ENCODE measurements at regions not wholly inside any gene's neighbourhood (a gene's known extent, or its start where the extent isn't known, plus 50 kb on each side); places are given as distances from the start of the nearest gene placed in this dataset.

DNA sequence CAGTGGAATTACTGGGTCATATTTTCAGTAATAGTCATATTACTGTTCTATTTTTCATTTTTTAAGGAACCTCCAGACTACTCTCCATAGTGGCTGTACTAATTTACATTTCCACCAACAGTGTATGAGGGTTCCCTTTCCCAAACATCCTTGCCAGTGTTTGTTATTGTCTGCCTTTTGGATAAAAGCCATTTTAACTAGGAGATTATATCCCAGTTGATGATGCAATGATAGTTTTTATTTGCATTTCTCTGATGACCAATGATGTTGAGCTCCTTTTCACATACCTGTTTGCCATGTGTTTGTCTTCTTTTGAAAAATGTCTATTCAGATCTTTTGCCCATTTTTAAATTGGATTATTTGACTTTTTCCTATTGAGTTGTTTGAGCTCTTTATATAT is 410.8 kb downstream of the TTLL7 start:
- H2AK5ac ChIP-seq (ENCODE audit: low read depth, low read length), result no peak overlapping the region
- H3K27ac ChIP-seq (replicated peaks; ENCODE audit: low read length), result no peak overlapping the region
- no peak overlapping the region for H3K4ac ChIP-seq (ENCODE audit: low read length)
- no peak overlapping the region for H2BK15ac ChIP-seq (ENCODE audit: low read length)
- H3K18ac ChIP-seq (ENCODE audit: low read length), result no peak overlapping the region
- H3K4me2 ChIP-seq (ENCODE audit: insufficient read depth, low read length, poor library complexity, severe bottlenecking), result no peak overlapping the region
- no peak overlapping the region for H4K91ac ChIP-seq (ENCODE audit: low read depth, low read length, poor library complexity)
- no peaks in the 10 kb centered on the region for H3K27me3 ChIP-seq (ENCODE audit: control insufficient read depth in 3 of 3, insufficient read depth in 3 of 3, low read depth in 1 of 3, low read length in 3 of 3)
- no peak overlapping the region for H4K8ac ChIP-seq (ENCODE audit: low read depth, low read length)
- H3K36me3 ChIP-seq (replicated peaks in 1 of 2; ENCODE audit: control insufficient read depth in 2 of 2, insufficient read depth in 2 of 2, low read length in 2 of 2), result no peaks in the 10 kb centered on the region
- peaks cover 3 to 5% of the 10 kb centered on the region in 2 donors for H3K9me3 ChIP-seq (replicated peaks in 1 of 2; ENCODE audit: control insufficient read depth in 2 of 2, insufficient read depth in 1 of 2, low read depth in 1 of 2, low read length in 2 of 2)
- no peak overlapping the region for H2BK12ac ChIP-seq (ENCODE audit: low read length)
- H2BK120ac ChIP-seq (ENCODE audit: low read depth, low read length), result no peak overlapping the region
- H3K4me1 ChIP-seq (ENCODE audit: control insufficient read depth in 2 of 2, insufficient read depth in 1 of 2, low read depth in 1 of 2, low read length in 2 of 2), result no peaks in the 10 kb centered on the region
- DNase-seq (ENCODE audit: low spot score), result no peak
- H3K23ac ChIP-seq (ENCODE audit: low read depth, low read length, poor library complexity), result no peak overlapping the region
- H3K9ac ChIP-seq (ENCODE audit: low read depth, low read length, poor library complexity), result no peak overlapping the region
- no peak overlapping the region for H3K4me3 ChIP-seq (ENCODE audit: low read length in 2 of 2)
- no peaks in the 10 kb centered on the region for H3K79me1 ChIP-seq (ENCODE audit: low read depth, low read length)
- H2BK5ac ChIP-seq (ENCODE audit: low read length), result no peak overlapping the region
- H2AFZ ChIP-seq (ENCODE audit: low read length), result no peak overlapping the region
- no peak overlapping the region for H3K14ac ChIP-seq (ENCODE audit: low read length)

DNA sequence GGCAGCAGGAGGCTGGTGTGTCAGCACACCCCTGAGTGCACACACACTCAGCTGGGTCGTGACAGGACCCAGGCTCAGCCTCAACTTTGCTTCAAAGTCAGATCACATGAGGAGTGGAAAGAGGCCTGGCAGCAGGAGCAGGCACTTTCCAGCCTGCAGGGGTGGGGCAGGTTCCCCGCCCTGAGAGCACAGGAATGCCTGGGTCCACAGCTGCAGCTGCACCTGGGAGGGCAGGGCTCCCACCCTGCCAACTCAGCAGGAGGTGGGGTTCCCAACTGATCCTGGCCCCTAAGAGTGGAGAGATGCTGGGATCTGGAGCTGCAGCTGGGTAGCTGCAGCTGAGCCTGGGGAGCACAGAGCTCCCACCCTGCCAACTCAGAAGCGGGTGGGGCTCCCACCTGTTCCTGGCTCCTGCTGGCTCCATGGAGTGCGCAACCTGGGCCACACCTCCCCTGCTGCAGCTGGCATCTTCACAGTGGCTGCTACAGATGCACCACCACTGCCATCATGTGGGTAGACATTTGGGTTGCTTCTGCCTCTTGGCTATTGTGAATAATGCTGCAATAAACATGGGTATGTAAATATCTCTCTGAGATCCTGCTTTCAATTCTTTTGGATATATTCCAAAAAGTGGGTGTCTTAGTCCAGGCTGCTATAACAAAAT is 415.4 kb downstream of the TTLL7 start:
- no peak for DNase-seq (ENCODE audit: low spot score)
- Histone ChIP-seq H3K23ac (ENCODE audit: low read depth, low read length, poor library complexity) (no peak overlapping the region), H3K4ac (ENCODE audit: low read length) (no peak overlapping the region), H3K27me3 (ENCODE audit: control insufficient read depth in 3 of 3, insufficient read depth in 3 of 3, low read depth in 1 of 3, low read length in 3 of 3) (no peaks in the 10 kb centered on the region), H3K79me1 (ENCODE audit: low read depth, low read length) (no peaks in the 10 kb centered on the region), H4K91ac (ENCODE audit: low read depth, low read length, poor library complexity) (no peak overlapping the region), H2BK15ac (ENCODE audit: low read length) (peak overlapping the region; percentile 83), H3K9ac (ENCODE audit: low read depth, low read length, poor library complexity) (no peak overlapping the region), H2BK120ac (ENCODE audit: low read depth, low read length) (no peak overlapping the region), H3K36me3 (replicated peaks in 1 of 2; ENCODE audit: control insufficient read depth in 2 of 2, insufficient read depth in 2 of 2, low read length in 2 of 2) (no peaks in the 10 kb centered on the region), H2AFZ (ENCODE audit: low read length) (no peak overlapping the region), H2BK12ac (ENCODE audit: low read length) (no peak overlapping the region), H3K18ac (ENCODE audit: low read length) (peak overlapping the region; percentile 64), H3K14ac (ENCODE audit: low read length) (no peak overlapping the region), H3K27ac (replicated peaks; ENCODE audit: low read length) (no peak overlapping the region), H3K4me3 (ENCODE audit: low read length in 2 of 2) (no peak overlapping the region), H2AK5ac (ENCODE audit: low read depth, low read length) (no peak overlapping the region), H3K4me2 (ENCODE audit: insufficient read depth, low read length, poor library complexity, severe bottlenecking) (no peak overlapping the region), H3K9me3 (replicated peaks in 1 of 2; ENCODE audit: control insufficient read depth in 2 of 2, insufficient read depth in 1 of 2, low read depth in 1 of 2, low read length in 2 of 2) (peaks cover 13 to 25% of the 10 kb centered on the region in 2 donors), H3K4me1 (ENCODE audit: control insufficient read depth in 2 of 2, insufficient read depth in 1 of 2, low read depth in 1 of 2, low read length in 2 of 2) (no peaks in the 10 kb centered on the region), H4K8ac (ENCODE audit: low read depth, low read length) (peak overlapping the region; percentile 68), H2BK5ac (ENCODE audit: low read length) (peak overlapping the region; percentile 53)
- WGBS, 2 donors (ENCODE audit: extremely low coverage in 2 of 2, insufficient read length in 2 of 2, insufficient replicate concordance in 1 of 2), result no CpG with 5 or more reads among the region's 4 CpGs

- no peak overlapping the region for H2BK120ac ChIP-seq (ENCODE audit: low read depth, low read length)
- WGBS, 2 donors (ENCODE audit: extremely low coverage in 2 of 2, insufficient read length in 2 of 2, insufficient replicate concordance in 1 of 2), result no CpG with 5 or more reads among the region's 8 CpGs
- H3K23ac ChIP-seq (ENCODE audit: low read depth, low read length, poor library complexity), result peak overlapping the region; percentile 95
These were observed 417.2 kb downstream of the TTLL7 start for GRCh38 chr1:83581747-83582146.

GRCh38 chr1:83574791-83575190 is 424.1 kb downstream of the TTLL7 start:
- Histone ChIP-seq H4K8ac (ENCODE audit: low read depth, low read length) (no peak overlapping the region), H3K79me1 (ENCODE audit: low read depth, low read length) (no peaks in the 10 kb centered on the region), H2BK5ac (ENCODE audit: low read length) (no peak overlapping the region), H3K4me3 (ENCODE audit: low read length in 2 of 2) (no peak overlapping the region), H2BK120ac (ENCODE audit: low read depth, low read length) (no peak overlapping the region), H3K23ac (ENCODE audit: low read depth, low read length, poor library complexity) (no peak overlapping the region), H2BK15ac (ENCODE audit: low read length) (no peak overlapping the region), H2BK12ac (ENCODE audit: low read length) (no peak overlapping the region), H3K4me1 (ENCODE audit: control insufficient read depth in 2 of 2, insufficient read depth in 1 of 2, low read depth in 1 of 2, low read length in 2 of 2) (peaks cover 7 to 14% of the 10 kb centered on the region in 2 donors), H2AFZ (ENCODE audit: low read length) (peak overlapping the region; percentile 27), H3K27me3 (ENCODE audit: control insufficient read depth in 3 of 3, insufficient read depth in 3 of 3, low read depth in 1 of 3, low read length in 3 of 3) (no peaks in the 10 kb centered on the region), H3K36me3 (replicated peaks in 1 of 2; ENCODE audit: control insufficient read depth in 2 of 2, insufficient read depth in 2 of 2, low read length in 2 of 2) (no peaks in the 10 kb centered on the region), H4K91ac (ENCODE audit: low read depth, low read length, poor library complexity) (no peak overlapping the region), H3K4ac (ENCODE audit: low read length) (no peak overlapping the region), H3K4me2 (ENCODE audit: insufficient read depth, low read length, poor library complexity, severe bottlenecking) (no peak overlapping the region), H3K18ac (ENCODE audit: low read length) (no peak overlapping the region), H3K9me3 (replicated peaks in 1 of 2; ENCODE audit: control insufficient read depth in 2 of 2, insufficient read depth in 1 of 2, low read depth in 1 of 2, low read length in 2 of 2) (no peaks in the 10 kb centered on the region), H3K9ac (ENCODE audit: low read depth, low read length, poor library complexity) (no peak overlapping the region), H3K14ac (ENCODE audit: low read length) (no peak overlapping the region), H2AK5ac (ENCODE audit: low read depth, low read length) (no peak overlapping the region), H3K27ac (replicated peaks; ENCODE audit: low read length) (no peak overlapping the region)
- WGBS, 2 donors (ENCODE audit: extremely low coverage in 2 of 2, insufficient read length in 2 of 2, insufficient replicate concordance in 1 of 2), result no CpG with 5 or more reads among the region's 2 CpGs
- DNase-seq (ENCODE audit: low spot score), result peak; percentile 58

More at GRCh38 chr1:83581747-83582146, 417.2 kb downstream of the TTLL7 start:
- no peak overlapping the region for H3K4me2 ChIP-seq (ENCODE audit: insufficient read depth, low read length, poor library complexity, severe bottlenecking)
- H3K36me3 ChIP-seq (replicated peaks in 1 of 2; ENCODE audit: control insufficient read depth in 2 of 2, insufficient read depth in 2 of 2, low read length in 2 of 2), result no peaks in the 10 kb centered on the region
- H2BK5ac ChIP-seq (ENCODE audit: low read length), result no peak overlapping the region
- peak overlapping the region; percentile 58 for H2BK12ac ChIP-seq (ENCODE audit: low read length)
- no peak overlapping the region for H3K4me3 ChIP-seq (ENCODE audit: low read length in 2 of 2)
- H2BK15ac ChIP-seq (ENCODE audit: low read length), result peak overlapping the region; percentile 94
- DNase-seq (ENCODE audit: low spot score), result no peak
- H3K27me3 ChIP-seq (ENCODE audit: control insufficient read depth in 3 of 3, insufficient read depth in 3 of 3, low read depth in 1 of 3, low read length in 3 of 3), result no peaks in the 10 kb centered on the region
- peak overlapping the region; percentile 65 for H4K8ac ChIP-seq (ENCODE audit: low read depth, low read length)
- peak overlapping the region; percentile 23 for H3K4ac ChIP-seq (ENCODE audit: low read length)
- no peak overlapping the region for H4K91ac ChIP-seq (ENCODE audit: low read depth, low read length, poor library complexity)
- peak overlapping the region; percentile 85 for H3K18ac ChIP-seq (ENCODE audit: low read length)
- peak overlapping the region; percentile 8 for H3K14ac ChIP-seq (ENCODE audit: low read length)
- H3K4me1 ChIP-seq (ENCODE audit: control insufficient read depth in 2 of 2, insufficient read depth in 1 of 2, low read depth in 1 of 2, low read length in 2 of 2), result no peaks in the 10 kb centered on the region
- H2AK5ac ChIP-seq (ENCODE audit: low read depth, low read length), result no peak overlapping the region
- H3K9ac ChIP-seq (ENCODE audit: low read depth, low read length, poor library complexity), result no peak overlapping the region
- H3K27ac ChIP-seq (replicated peaks; ENCODE audit: low read length), result no peak overlapping the region
- no peak overlapping the region for H2AFZ ChIP-seq (ENCODE audit: low read length)
- H3K9me3 ChIP-seq (replicated peaks in 1 of 2; ENCODE audit: control insufficient read depth in 2 of 2, insufficient read depth in 1 of 2, low read depth in 1 of 2, low read length in 2 of 2), result peaks cover 13 to 25% of the 10 kb centered on the region in 2 donors
- H3K79me1 ChIP-seq (ENCODE audit: low read depth, low read length), result no peaks in the 10 kb centered on the region
